SK-N-SH (cell line): ENCODE measurements at regions not wholly inside any gene's neighbourhood (a gene's known extent, or its start where the extent isn't known, plus 50 kb on each side); places are given as distances from the start of the nearest gene placed in this dataset.

Experiments used
- CTCF ChIA-PET: fragments of 300-600, 350-600 bp; formaldehyde crosslinking; extraction: SDS; loops from one replicate; lab custom pipeline; 2021; lab: Yijun Ruan, JAX
- POLR2A ChIA-PET: fragments of 350-600 bp; sonication (Branson Sonifier 250); formaldehyde crosslinking; extraction: SDS; loops from one replicate; lab custom pipeline; 2020; ENCODE audit warnings: antibody characterized with exemption, inconsistent platforms; lab: Yijun Ruan, JAX
- DNase-seq: peaks from one replicate; pipeline ENCODE4 v3.0.0; 2012
- H2AFZ ChIP-seq: fragments of 200-600 bp; sonication (generic); 2 replicates; pipeline ENCODE4 v1.8.1; 2016; ENCODE audit warnings: antibody characterized with exemption, mild to moderate bottlenecking, low read depth
- H3F3A ChIP-seq: fragments of 200-600 bp; sonication (generic); replicated peaks from 2 replicates; pipeline ENCODE3; 2016; ENCODE audit warnings: antibody characterized with exemption, mild to moderate bottlenecking; ENCODE audit not compliant: insufficient read depth
- H3K27ac ChIP-seq, 2 experiments: fragments of 200-500 bp in 1 of 2; fragments of 200-600 bp in 1 of 2; sonication (Bioruptor generic) in 1 of 2; sonication (generic), shearing (Covaris generic) in 1 of 2; 2 replicates each; pipeline versions ENCODE4 v1.5.1 to v1.6.1; 2014 to 2016; ENCODE audit warnings: low read depth in 2 of 2, inconsistent platforms in 1 of 2, low read length in 1 of 2, mild to moderate bottlenecking in 1 of 2, mixed read lengths in 1 of 2
- H3K27me3 ChIP-seq: fragments of 200-600 bp; sonication (generic), shearing (Covaris generic); 2 replicates; pipeline ENCODE4 v1.6.1; 2016; ENCODE audit warnings: mixed run types; ENCODE audit not compliant: insufficient read depth
- H3K36me3 ChIP-seq, 2 experiments: fragments of 200-500 bp in 1 of 2; fragments of 200-600 bp in 1 of 2; sonication (Bioruptor generic) in 1 of 2; sonication (generic) in 1 of 2; replicated peaks in 1 of 2; 2 replicates each; pipeline versions ENCODE3 to v1.5.1; 2014 to 2016; ENCODE audit warnings: low read length in 1 of 2, mild to moderate bottlenecking in 1 of 2; ENCODE audit not compliant: insufficient read depth in 2 of 2, control insufficient read depth in 1 of 2
- H3K4me1 ChIP-seq, 2 experiments: fragments of 200-500 bp in 1 of 2; fragments of 200-600 bp in 1 of 2; sonication (Bioruptor generic) in 1 of 2; sonication (generic), shearing (Covaris generic) in 1 of 2; 2 replicates each; pipeline versions ENCODE4 v1.5.1 to v1.6.1; 2014 to 2016; ENCODE audit warnings: low read depth in 1 of 2, low read length in 1 of 2, mixed run types in 1 of 2; ENCODE audit not compliant: insufficient read depth in 2 of 2, control insufficient read depth in 1 of 2
- H3K4me2 ChIP-seq: fragments of 200-600 bp; sonication (generic), shearing (Covaris generic); 2 replicates; pipeline ENCODE4 v1.6.1; 2017; ENCODE audit warnings: mixed run types
- H3K4me3 ChIP-seq, 2 experiments: fragments of 200-500 bp in 1 of 2; fragments of 200-600 bp in 1 of 2; sonication (Bioruptor generic) in 1 of 2; sonication (generic), shearing (Covaris generic) in 1 of 2; 2 replicates each; pipeline versions ENCODE4 v1.5.1 to v1.8.1; 2014 to 2016; ENCODE audit warnings: low read depth in 2 of 2, inconsistent platforms in 1 of 2, low read length in 1 of 2, mild to moderate bottlenecking in 1 of 2, mixed read lengths in 1 of 2, moderate library complexity in 1 of 2
- H3K79me2 ChIP-seq: fragments of 200-600 bp; sonication (generic); 2 replicates; pipeline ENCODE4 v1.8.1; 2017; ENCODE audit warnings: mild to moderate bottlenecking; ENCODE audit not compliant: insufficient read depth
- H3K9ac ChIP-seq: fragments of 200-600 bp; sonication (generic); 2 replicates; pipeline ENCODE4 v1.6.1; 2017; ENCODE audit warnings: mixed run types
- H3K9me2 ChIP-seq: fragments of 200-600 bp; sonication (generic); 2 replicates; pipeline ENCODE4 v1.6.1; 2017; ENCODE audit warnings: mixed run types
- H3K9me3 ChIP-seq: fragments of 200-600 bp; sonication (generic); 2 replicates; pipeline ENCODE4 v1.6.1; 2017; ENCODE audit warnings: mixed run types, mild to moderate bottlenecking, moderate library complexity
- H4K20me1 ChIP-seq: fragments of 200-600 bp; sonication (generic); 2 replicates; pipeline ENCODE4 v1.6.1; 2017; ENCODE audit warnings: mild to moderate bottlenecking, mixed run types; ENCODE audit not compliant: insufficient read depth
- FOSL2 ChIP-seq: IDR thresholded peaks from 2 replicates; pipeline ENCODE4 v1.4.0; 2012; ENCODE audit warnings: low read depth, mild to moderate bottlenecking, moderate library complexity, borderline replicate concordance
- FOXJ3 ChIP-seq: sonication (generic); formaldehyde crosslinking; IDR thresholded peaks from 2 replicates; pipeline ENCODE4 v1.5.1; 2020; ENCODE audit warnings: mild to moderate bottlenecking, missing genetic modification reagents
- GATA2 ChIP-seq: sonication (generic); formaldehyde crosslinking; IDR thresholded peaks from 2 replicates; pipeline ENCODE4 v1.5.0; 2020; ENCODE audit warnings: mild to moderate bottlenecking, missing genetic modification reagents
- JUND ChIP-seq: IDR thresholded peaks from 2 replicates; pipeline ENCODE4 v1.4.0; 2012
- MEF2A ChIP-seq: IDR thresholded peaks from 2 replicates; pipeline ENCODE4 v1.4.0; 2012; ENCODE audit warnings: low read depth, borderline replicate concordance
- MXI1 ChIP-seq: IDR thresholded peaks from 2 replicates; pipeline ENCODE4 v1.6.1; 2012; ENCODE audit warnings: mild to moderate bottlenecking, low read depth, low read length, improper control_type of control experiment
- PBX3 ChIP-seq: IDR thresholded peaks from 2 replicates; pipeline ENCODE4; 2012
- POLR2AphosphoS5 ChIP-seq: IDR thresholded peaks from 2 replicates; pipeline ENCODE4 v1.6.1; 2012; ENCODE audit warnings: low read depth, low read length
- RXRA ChIP-seq: IDR thresholded peaks from 2 replicates; pipeline ENCODE4 v1.4.0; 2012; ENCODE audit warnings: low read depth, mild to moderate bottlenecking, borderline replicate concordance
- TAF1 ChIP-seq: IDR thresholded peaks from 2 replicates; pipeline ENCODE4 v1.6.1; 2012; ENCODE audit warnings: low read depth, mild to moderate bottlenecking, low read length, moderate library complexity, borderline replicate concordance
- TCF12 ChIP-seq: IDR thresholded peaks from 2 replicates; pipeline ENCODE4 v1.4.0; 2012
- USF2 ChIP-seq: fragments of 150-350 bp; IDR thresholded peaks from 2 replicates; pipeline ENCODE4 v1.6.1; 2017; ENCODE audit warnings: antibody characterized with exemption, low read length, low read depth, borderline replicate concordance
- ZBTB33 ChIP-seq: IDR thresholded peaks from 2 replicates; pipeline ENCODE4 v1.4.0; 2012; ENCODE audit warnings: low read depth, borderline replicate concordance
- WGBS: methylation state at CpG from one replicate; pipeline ENCODE4 v1.1.6; 2017; ENCODE audit warnings: low lambda C conversion rate; 5-methylcytosine and 5-hydroxymethylcytosine counted together
- TF ChIP-seq, protein P1 (sequence below): IDR thresholded peaks from 2 replicates; pipeline ENCODE4 v1.4.0; 2012; ENCODE audit warnings: low read depth
- TF ChIP-seq, protein P2 (sequence below): IDR thresholded peaks from 2 replicates; pipeline ENCODE4 v1.4.0; 2012; ENCODE audit warnings: low read depth, borderline replicate concordance
- TF ChIP-seq, protein P3 (sequence below): fragments of 200-600 bp; sonication (generic); IDR thresholded peaks from 2 replicates; pipeline ENCODE4 v1.6.1; 2017; ENCODE audit warnings: antibody characterized with exemption, mild to moderate bottlenecking, moderate library complexity

GRCh38 chr10:4460267-4460666 is 365.7 kb upstream of the AKR1E2 start:
- Histone ChIP-seq H3K27me3 (no peaks in the 10 kb centered on the region), H3K27ac (peak overlapping the region in 1 of 2 experiments; percentile 18; a peak in 1 of 4 replicates), H3K9me3 (no peaks in the 10 kb centered on the region), H3F3A (no peaks in the 10 kb centered on the region)
- POLR2A ChIA-PET, result no interaction called here
- no peak for DNase-seq
- TF ChIP-seq FOXJ3 (CRISPR knock-in tag), result no peak
- TF ChIP-seq TCF12, result no peak
- no peak for TF ChIP-seq POLR2AphosphoS5
- no peak for TF ChIP-seq MXI1
- no peak for TF ChIP-seq FOSL2
- TF ChIP-seq GATA2 (CRISPR knock-in tag), result no peak
- TF ChIP-seq, protein P1, sequence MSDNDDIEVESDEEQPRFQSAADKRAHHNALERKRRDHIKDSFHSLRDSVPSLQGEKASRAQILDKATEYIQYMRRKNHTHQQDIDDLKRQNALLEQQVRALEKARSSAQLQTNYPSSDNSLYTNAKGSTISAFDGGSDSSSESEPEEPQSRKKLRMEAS, result no peak
- no peak for TF ChIP-seq MEF2A
- TF ChIP-seq, protein P2, sequence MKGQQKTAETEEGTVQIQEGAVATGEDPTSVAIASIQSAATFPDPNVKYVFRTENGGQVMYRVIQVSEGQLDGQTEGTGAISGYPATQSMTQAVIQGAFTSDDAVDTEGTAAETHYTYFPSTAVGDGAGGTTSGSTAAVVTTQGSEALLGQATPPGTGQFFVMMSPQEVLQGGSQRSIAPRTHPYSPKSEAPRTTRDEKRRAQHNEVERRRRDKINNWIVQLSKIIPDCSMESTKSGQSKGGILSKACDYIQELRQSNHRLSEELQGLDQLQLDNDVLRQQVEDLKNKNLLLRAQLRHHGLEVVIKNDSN, result no peak
- TF ChIP-seq, all 33 proteins: peak for 0
- Histone ChIP-seq H4K20me1 (no peaks in the 10 kb centered on the region), H3K9me2 (no peaks in the 10 kb centered on the region), H3K36me3 (no peaks in the 10 kb centered on the region), H3K4me3 (no peak overlapping the region), H3K4me2 (no peak overlapping the region), H3K9ac (no peak overlapping the region), H2AFZ (no peak overlapping the region), H3K79me2 (no peaks in the 10 kb centered on the region), H3K4me1 (no peaks in the 10 kb centered on the region; a peak in 1 of 4 replicates)
- CTCF ChIA-PET, result interaction anchor here (0.6 kb wide), 1 partner anchor 514 kb away, joined by 3 read pairs; no protein-coding TSS in a partner anchor

- Histone ChIP-seq H3K4me2 (no peak overlapping the region), H4K20me1 (no peaks in the 10 kb centered on the region), H3K27me3 (no peaks in the 10 kb centered on the region), H3K9me3 (no peaks in the 10 kb centered on the region), H3K9ac (no peak overlapping the region), H3K4me3 (no peak overlapping the region), H3K36me3 (no peaks in the 10 kb centered on the region), H3K9me2 (no peaks in the 10 kb centered on the region), H3F3A (no peaks in the 10 kb centered on the region), H3K79me2 (no peaks in the 10 kb centered on the region), H3K27ac (peak overlapping the region in 1 of 2 experiments; percentile 18; a peak in 1 of 4 replicates), H2AFZ (no peak overlapping the region), H3K4me1 (no peaks in the 10 kb centered on the region; a peak in 1 of 4 replicates)
- 60% methylated on average over 5 of the region's 5 CpGs for WGBS
- POLR2A ChIA-PET, result no interaction called here
- TF ChIP-seq POLR2AphosphoS5 (no peak), JUND (no peak)
- DNase-seq, result no peak
- CTCF ChIA-PET, result no interaction called here
These were observed 366.5 kb upstream of the AKR1E2 start for GRCh38 chr10:4459531-4459930.

DNA sequence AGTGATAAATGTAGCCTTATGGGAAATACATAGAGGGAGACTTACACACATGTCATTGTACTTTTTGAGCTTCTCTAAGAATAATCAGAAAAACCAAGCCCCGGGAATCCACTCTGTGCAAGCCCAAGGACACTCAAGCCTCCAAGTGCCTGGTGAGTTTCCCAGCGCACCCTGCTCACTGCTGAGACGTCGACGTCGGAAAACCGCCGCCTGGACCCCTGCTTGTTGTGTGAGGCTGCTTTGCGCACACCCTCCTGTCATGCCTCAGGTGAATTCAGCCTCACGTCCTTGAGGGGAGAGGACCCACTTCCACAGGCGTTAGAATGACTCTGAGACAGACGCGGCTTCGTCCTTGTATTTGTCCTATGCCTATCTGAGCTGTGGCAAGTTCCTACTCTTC is 368.4 kb upstream of the AKR1E2 start:
- H3K9me2 ChIP-seq, result no peaks in the 10 kb centered on the region
- no peaks in the 10 kb centered on the region for H3K9me3 ChIP-seq
- H3K36me3 ChIP-seq, result no peaks in the 10 kb centered on the region
- no peaks in the 10 kb centered on the region for H3K79me2 ChIP-seq
- H3K27me3 ChIP-seq, result no peaks in the 10 kb centered on the region
- H3F3A ChIP-seq, result no peaks in the 10 kb centered on the region
- 98% methylated on average over 14 of the region's 14 CpGs for WGBS
- H3K4me2 ChIP-seq, result no peak overlapping the region
- no peak overlapping the region for H3K4me3 ChIP-seq
- no peak overlapping the region for H3K27ac ChIP-seq
- ChIA-PET CTCF (no interaction called here), POLR2A (no interaction called here)
- no peak overlapping the region for H3K9ac ChIP-seq
- no peak overlapping the region for H2AFZ ChIP-seq
- DNase-seq, result no peak
- no peaks in the 10 kb centered on the region for H4K20me1 ChIP-seq
- no peaks in the 10 kb centered on the region; a peak in 1 of 4 replicates for H3K4me1 ChIP-seq
- TF ChIP-seq USF2, result no peak
- no peak for TF ChIP-seq FOXJ3 (CRISPR knock-in tag)
- TF ChIP-seq ZBTB33, result no peak
- TF ChIP-seq RXRA, result no peak
- TF ChIP-seq TAF1, result no peak
- TF ChIP-seq, protein P3, sequence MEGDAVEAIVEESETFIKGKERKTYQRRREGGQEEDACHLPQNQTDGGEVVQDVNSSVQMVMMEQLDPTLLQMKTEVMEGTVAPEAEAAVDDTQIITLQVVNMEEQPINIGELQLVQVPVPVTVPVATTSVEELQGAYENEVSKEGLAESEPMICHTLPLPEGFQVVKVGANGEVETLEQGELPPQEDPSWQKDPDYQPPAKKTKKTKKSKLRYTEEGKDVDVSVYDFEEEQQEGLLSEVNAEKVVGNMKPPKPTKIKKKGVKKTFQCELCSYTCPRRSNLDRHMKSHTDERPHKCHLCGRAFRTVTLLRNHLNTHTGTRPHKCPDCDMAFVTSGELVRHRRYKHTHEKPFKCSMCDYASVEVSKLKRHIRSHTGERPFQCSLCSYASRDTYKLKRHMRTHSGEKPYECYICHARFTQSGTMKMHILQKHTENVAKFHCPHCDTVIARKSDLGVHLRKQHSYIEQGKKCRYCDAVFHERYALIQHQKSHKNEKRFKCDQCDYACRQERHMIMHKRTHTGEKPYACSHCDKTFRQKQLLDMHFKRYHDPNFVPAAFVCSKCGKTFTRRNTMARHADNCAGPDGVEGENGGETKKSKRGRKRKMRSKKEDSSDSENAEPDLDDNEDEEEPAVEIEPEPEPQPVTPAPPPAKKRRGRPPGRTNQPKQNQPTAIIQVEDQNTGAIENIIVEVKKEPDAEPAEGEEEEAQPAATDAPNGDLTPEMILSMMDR, result no peak
- no peak for TF ChIP-seq PBX3
